RWPE2 (cell line): ENCODE measurements at regions not wholly inside any gene's neighbourhood (a gene's known extent, or its start where the extent isn't known, plus 50 kb on each side); places are given as distances from the start of the nearest gene placed in this dataset.
"Not testable (repeated sequence)": the region's sequence is repeated elsewhere in the genome, so short reads cannot be mapped to it uniquely, and the experiment has no call there.

ENCODE experiments used
- ATAC-seq: fragments of 200-7000 bp; cut with Tn5 transposase; 3 replicates; pipeline ENCODE4 v1.9.1; 2021; ENCODE audit warnings: low read depth
- DNase-seq: peaks from one replicate; pipeline ENCODE4 v3.0.0-alpha.2; 2020; ENCODE audit warnings: low spot score
- H3K27ac ChIP-seq: fragments of 450-650 bp; 2 replicates; pipeline ENCODE4 v1.5.1; 2017; ENCODE audit warnings: mild to moderate bottlenecking; ENCODE audit not compliant: poor library complexity, severe bottlenecking
- H3K27me3 ChIP-seq: fragments of 250-450 bp; sonication (Bioruptor Pico); 2 replicates; pipeline ENCODE4 v1.5.1; 2021; ENCODE audit warnings: mild to moderate bottlenecking, moderate library complexity; ENCODE audit not compliant: insufficient read depth, poor library complexity, severe bottlenecking
- H3K36me3 ChIP-seq: fragments of 250-450 bp; sonication (Bioruptor Pico); 2 replicates; pipeline ENCODE4 v1.5.1; 2020; ENCODE audit warnings: low read depth, mild to moderate bottlenecking, moderate library complexity
- H3K4me1 ChIP-seq: fragments of 250-450 bp; sonication (Bioruptor Pico); 2 replicates; pipeline ENCODE4 v1.5.1; 2021; ENCODE audit warnings: mild to moderate bottlenecking, moderate library complexity; ENCODE audit not compliant: insufficient read depth, poor library complexity, severe bottlenecking
- H3K4me3 ChIP-seq: fragments of 250-450 bp; sonication (Bioruptor Pico); 2 replicates; pipeline ENCODE4 v1.5.1; 2021; ENCODE audit warnings: mild to moderate bottlenecking, moderate library complexity; ENCODE audit not compliant: severe bottlenecking
- H3K9me3 ChIP-seq: fragments of 250-450 bp; sonication (Bioruptor Pico); 2 replicates; pipeline ENCODE4 v1.5.1; 2021; ENCODE audit warnings: mild to moderate bottlenecking, moderate library complexity; ENCODE audit not compliant: severe bottlenecking
- CTCF ChIP-seq: fragments of 450-650 bp; IDR thresholded peaks from one replicate; pipeline ENCODE4 v1.5.1; 2017; ENCODE audit warnings: mild to moderate bottlenecking, moderate library complexity; ENCODE audit not compliant: poor library complexity, severe bottlenecking

GRCh38 chr2:109052922-109053321 is 63.9 kb upstream of the EDAR start:
- no peaks in the 10 kb centered on the region for H3K27me3 ChIP-seq
- DNase-seq (no peak), ATAC-seq (no peak)
- no peaks in the 10 kb centered on the region for H3K9me3 ChIP-seq
- H3K4me1 ChIP-seq = no peaks in the 10 kb centered on the region
- H3K36me3 ChIP-seq = no peaks in the 10 kb centered on the region
- no peak overlapping the region for H3K4me3 ChIP-seq
- H3K27ac ChIP-seq = no peak overlapping the region
- TF ChIP-seq CTCF = no peak

- H3K4me3 ChIP-seq = no peak overlapping the region
- no peaks in the 10 kb centered on the region for H3K4me1 ChIP-seq
- no peaks in the 10 kb centered on the region for H3K27me3 ChIP-seq
- no peaks in the 10 kb centered on the region for H3K36me3 ChIP-seq
- ATAC-seq = no peak
- H3K27ac ChIP-seq = no peak overlapping the region
- no peaks in the 10 kb centered on the region for H3K9me3 ChIP-seq
- no peak for TF ChIP-seq CTCF
- no peak for DNase-seq
Measured at GRCh38 chr2:109049022-109049421, 60.0 kb upstream of the EDAR start.

- DNase-seq (no peak), ATAC-seq (no peak)
- H3K4me3 ChIP-seq = no peak overlapping the region
- no peaks in the 10 kb centered on the region for H3K27me3 ChIP-seq
- no peaks in the 10 kb centered on the region for H3K4me1 ChIP-seq
- no peaks in the 10 kb centered on the region for H3K36me3 ChIP-seq
- no peak overlapping the region for H3K27ac ChIP-seq
- no peaks in the 10 kb centered on the region for H3K9me3 ChIP-seq
- no peak for TF ChIP-seq CTCF
Measured at GRCh38 chr2:109048163-109048562, 59.1 kb upstream of the EDAR start.

- H3K9me3 ChIP-seq, H3K27ac ChIP-seq, DNase-seq, H3K4me1 ChIP-seq, H3K27me3 ChIP-seq, H3K4me3 ChIP-seq, ATAC-seq, H3K36me3 ChIP-seq: not testable (repeated sequence)
Measured at GRCh38 chr2:109047569-109047968, 58.5 kb upstream of the EDAR start.

GRCh38 chr2:109046925-109047508 is 58.0 kb upstream of the EDAR start:
- ATAC-seq = peak; percentile 58; the same call in 2 of the 3 replicates

More at GRCh38 chr2:109046925-109047508, 58.0 kb upstream of the EDAR start:
- Histone ChIP-seq H3K9me3 (no peaks in the 10 kb centered on the region), H3K4me3 (no peak overlapping the region), H3K4me1 (no peaks in the 10 kb centered on the region), H3K27me3 (no peaks in the 10 kb centered on the region), H3K36me3 (no peaks in the 10 kb centered on the region), H3K27ac (no peak overlapping the region)
- no peak for TF ChIP-seq CTCF
- DNase-seq = no peak
